Spleen (tissue), 7 donors: ENCODE measurements at regions not wholly inside any gene's neighbourhood (a gene's known extent, or its start where the extent isn't known, plus 50 kb on each side); places are given as distances from the start of the nearest gene placed in this dataset.

Source experiments
- POLR2AphosphoS5 ChIP-seq, 3 donors: sonication (generic); formaldehyde crosslinking; IDR thresholded peaks; one replicate each; pipeline ENCODE4 v1.5.1; 2017; ENCODE audit warnings: antibody characterized with exemption in 3 of 3
- TF ChIP-seq, protein P1 (sequence below), 11 experiments: fragments of 200-600 bp in 7 of 11; fragments of 450-650 bp in 4 of 11; sonication (generic) in 4 of 11; IDR thresholded peaks in 8 of 11; conservative IDR thresholded peaks in 3 of 11; 1 replicate in 7 of 11; 2 replicates in 4 of 11; pipeline versions ENCODE4 v1.4.0 to v1.8.0; 2016 to 2021; ENCODE audit warnings: antibody characterized with exemption in 11 of 11, inconsistent platforms in 4 of 11, mild to moderate bottlenecking in 1 of 11
- donor health status: DM: no; HTN: no; CAD: no; lungs with moderate emphysema.
- donor health status: DM: no; HTN: no; CAD: no.
- donor health status: DM: no; HTN: no; CAD: no.

DNA sequence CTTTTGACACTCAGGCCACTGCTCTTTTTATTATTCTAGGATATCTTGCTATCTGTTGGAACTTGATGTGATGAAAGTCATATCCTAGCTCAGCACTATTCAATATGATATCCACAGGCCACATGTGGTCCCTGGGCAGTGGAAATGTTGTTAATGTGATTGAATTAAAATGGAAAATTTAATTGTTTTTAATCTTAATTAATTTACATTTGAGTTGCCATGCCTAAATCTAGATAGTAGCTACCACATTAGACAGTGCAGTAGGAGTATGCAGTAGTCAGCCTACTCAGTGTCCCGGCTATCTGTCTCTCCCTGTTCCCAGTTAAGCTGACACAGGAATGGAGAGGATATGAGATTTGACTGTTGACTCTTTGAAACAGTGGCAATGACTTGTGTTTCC is 460.2 kb downstream of the GBE1 start:
- TF ChIP-seq, protein P1, sequence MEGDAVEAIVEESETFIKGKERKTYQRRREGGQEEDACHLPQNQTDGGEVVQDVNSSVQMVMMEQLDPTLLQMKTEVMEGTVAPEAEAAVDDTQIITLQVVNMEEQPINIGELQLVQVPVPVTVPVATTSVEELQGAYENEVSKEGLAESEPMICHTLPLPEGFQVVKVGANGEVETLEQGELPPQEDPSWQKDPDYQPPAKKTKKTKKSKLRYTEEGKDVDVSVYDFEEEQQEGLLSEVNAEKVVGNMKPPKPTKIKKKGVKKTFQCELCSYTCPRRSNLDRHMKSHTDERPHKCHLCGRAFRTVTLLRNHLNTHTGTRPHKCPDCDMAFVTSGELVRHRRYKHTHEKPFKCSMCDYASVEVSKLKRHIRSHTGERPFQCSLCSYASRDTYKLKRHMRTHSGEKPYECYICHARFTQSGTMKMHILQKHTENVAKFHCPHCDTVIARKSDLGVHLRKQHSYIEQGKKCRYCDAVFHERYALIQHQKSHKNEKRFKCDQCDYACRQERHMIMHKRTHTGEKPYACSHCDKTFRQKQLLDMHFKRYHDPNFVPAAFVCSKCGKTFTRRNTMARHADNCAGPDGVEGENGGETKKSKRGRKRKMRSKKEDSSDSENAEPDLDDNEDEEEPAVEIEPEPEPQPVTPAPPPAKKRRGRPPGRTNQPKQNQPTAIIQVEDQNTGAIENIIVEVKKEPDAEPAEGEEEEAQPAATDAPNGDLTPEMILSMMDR (IDR thresholded peaks at IDR 0.05 in 8 of 11, conservative IDR thresholded peaks at IDR 0.05 in 3 of 11): no peak
- no peak for TF ChIP-seq POLR2AphosphoS5 (IDR thresholded peaks at IDR 0.05)
